Activated CD4-positive, alpha-beta T cell treated with anti-CD3 and anti-CD28 coated beads for 4 hours (primary cell): ENCODE measurements at regions not wholly inside any gene's neighbourhood (a gene's known extent, or its start where the extent isn't known, plus 50 kb on each side); places are given as distances from the start of the nearest gene placed in this dataset.

Experiments used
- DNase-seq, 2 donors: peaks; one replicate each; pipeline ENCODE4 v3.0.0-alpha.2; 2020

GRCh38 chr2:235141411-235142128, 189.8 kb downstream of the SH3BP4 start:
- DNase-seq: no peak

DNA sequence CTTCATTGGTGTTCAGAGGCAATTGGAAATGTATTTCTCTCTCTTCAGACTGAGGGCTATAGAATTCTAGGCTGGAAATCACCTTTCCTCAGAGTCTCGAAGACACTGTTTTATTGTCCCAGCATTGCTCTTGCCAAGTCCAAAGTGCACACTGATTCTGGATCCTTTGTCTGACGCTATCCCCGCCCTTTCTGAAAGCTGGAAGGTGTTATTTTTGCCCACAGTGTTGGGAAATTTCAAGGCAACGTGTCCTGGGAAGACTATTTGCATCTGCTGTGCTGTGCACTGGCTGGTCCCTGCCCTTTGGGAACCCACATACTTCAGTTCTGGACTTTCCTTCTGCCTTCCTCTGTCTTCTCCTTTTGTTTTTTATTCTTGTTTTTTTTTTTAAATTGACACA, 190.8 kb downstream of the SH3BP4 start:
- DNase-seq: no peak

- DNase-seq: no peak
These were observed 192.0 kb downstream of the SH3BP4 start for GRCh38 chr2:235143789-235144188.

DNA sequence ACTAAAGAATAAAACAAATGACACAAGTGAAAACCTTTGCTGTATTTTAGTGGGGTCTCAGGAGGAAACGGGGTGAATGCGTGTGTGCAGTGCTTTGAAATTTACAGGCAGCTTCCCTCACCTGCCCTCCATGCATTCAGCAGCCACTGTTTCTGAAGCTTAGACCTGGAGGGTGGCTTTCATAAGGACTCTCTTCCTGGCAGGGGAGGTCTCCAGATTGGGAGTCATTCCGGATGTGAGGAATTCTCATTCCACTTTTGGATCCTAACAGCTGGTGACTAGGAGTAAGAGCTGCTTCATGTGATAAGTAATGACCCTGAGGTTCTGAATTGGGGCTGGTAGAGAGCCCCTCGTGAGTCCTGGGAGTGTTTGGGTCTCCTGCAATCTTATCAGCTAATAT, 192.5 kb downstream of the SH3BP4 start:
- DNase-seq: no peak

DNA sequence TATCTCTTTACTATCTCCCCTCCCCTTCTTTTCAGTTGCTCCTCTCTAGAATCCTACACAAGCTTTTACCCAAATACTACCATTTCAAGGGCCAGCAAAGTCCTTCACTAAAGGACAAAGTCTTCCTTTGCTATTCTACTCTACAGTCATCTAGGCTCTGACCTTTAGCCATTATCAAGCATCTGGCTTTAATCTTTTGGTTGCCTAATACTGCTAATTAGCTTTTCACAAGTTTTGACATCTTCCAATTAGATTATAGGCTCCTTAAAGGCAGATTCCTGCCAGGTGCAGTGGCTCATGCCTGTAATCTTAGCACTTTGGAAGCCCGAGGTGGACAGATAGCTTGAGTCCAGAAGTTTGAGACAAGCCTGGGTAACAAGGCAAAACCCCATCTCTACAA, 194.4 kb downstream of the SH3BP4 start:
- no peak for DNase-seq

DNA sequence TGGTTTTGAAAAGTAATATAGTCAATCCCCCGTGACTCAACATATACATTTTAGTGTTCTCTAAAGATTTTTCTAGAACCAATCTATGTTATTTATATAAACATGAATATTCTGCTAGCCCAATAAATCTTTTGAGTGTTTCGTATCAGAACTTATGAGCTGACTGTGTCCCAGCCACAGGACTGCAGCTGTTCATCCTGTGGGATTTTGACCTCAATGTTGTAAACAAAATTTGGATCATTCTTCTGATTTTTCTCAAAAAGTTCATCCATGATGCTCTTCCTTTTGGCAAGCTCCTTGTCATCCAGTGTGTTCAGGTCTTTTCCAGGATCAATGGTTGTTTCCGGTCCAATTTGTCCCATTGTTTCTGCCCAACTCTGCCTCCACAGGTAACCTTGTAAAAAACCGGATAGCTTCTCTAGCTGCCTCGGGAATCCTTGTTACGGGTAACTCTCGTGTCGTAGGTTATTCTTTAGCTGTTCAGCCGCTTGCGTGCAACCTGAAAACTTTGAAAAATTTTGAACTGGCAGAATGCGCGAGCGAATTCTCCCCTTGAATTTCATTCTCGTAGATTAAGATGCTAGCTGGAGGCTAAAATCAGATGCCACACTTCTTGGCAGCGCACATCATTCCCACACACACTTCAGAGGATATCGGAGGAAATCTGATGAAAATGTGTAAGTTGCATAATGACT, 195.2 kb downstream of the SH3BP4 start:
- no peak for DNase-seq

DNA sequence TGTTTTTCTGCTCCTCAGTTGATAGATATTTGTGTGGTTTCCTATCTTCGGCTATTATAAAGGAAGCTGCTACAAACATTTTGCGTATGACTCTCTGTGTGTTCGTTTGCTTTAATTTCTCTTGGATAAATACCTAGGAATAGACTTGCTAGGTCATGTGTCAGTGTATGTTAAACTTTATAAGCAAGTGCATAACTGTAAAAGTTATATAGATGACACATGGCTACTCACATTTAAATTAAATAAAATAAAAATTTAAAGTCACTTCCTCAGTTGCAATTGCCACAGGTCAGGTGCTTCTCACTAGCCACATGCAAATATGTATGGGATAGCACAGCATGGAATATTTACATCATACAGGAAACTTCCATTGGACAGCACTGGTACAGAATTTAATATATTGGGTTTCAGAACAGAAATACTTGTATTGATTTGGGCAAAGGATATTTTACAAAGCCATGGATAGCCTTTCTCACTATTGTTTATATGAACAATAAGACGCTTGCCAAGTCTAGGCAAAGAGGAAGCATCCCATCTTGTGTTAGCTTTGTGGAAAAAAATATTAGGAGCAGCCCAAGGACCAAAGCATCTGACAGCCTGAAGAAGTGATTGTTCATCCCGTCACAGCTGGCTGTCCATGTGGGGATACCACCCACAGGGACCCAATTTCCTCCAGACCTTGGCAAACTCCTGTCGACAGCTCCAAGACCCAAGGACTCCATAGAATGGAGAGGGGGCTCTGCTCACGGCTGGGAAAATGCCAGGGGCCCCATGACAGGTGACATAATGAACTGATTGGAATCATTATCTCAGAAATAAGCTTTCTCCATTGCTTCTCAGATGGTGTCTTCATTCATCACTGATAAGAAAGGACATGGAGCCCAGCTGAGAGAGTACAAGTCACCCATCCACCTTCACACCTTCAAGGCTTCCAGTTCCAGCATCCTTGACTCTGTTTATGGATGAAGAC, 196.7 kb downstream of the SH3BP4 start:
- no peak for DNase-seq

GRCh38 chr2:235149240-235149659, 197.4 kb downstream of the SH3BP4 start:
- DNase-seq: no peak

DNA sequence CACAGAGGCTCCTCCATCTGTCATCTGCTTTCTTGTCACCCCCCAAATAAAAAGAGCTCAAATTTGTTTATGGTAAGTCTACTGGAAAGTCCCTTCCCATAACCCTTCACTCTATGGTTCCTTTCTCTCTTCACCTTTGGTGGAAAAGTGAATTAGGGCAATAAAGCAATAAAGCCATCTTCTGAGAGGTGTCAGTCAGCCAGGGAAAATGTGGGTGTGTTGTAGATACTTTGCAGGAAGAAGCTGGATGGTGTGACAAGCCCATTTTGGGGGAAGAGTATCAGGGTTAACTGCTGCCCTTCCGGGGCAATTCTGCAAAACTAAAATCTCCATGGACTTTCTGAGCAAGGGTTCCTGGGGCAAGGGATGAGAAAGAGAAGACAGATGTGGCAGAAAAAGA, 197.9 kb downstream of the SH3BP4 start:
- no peak for DNase-seq

DNA sequence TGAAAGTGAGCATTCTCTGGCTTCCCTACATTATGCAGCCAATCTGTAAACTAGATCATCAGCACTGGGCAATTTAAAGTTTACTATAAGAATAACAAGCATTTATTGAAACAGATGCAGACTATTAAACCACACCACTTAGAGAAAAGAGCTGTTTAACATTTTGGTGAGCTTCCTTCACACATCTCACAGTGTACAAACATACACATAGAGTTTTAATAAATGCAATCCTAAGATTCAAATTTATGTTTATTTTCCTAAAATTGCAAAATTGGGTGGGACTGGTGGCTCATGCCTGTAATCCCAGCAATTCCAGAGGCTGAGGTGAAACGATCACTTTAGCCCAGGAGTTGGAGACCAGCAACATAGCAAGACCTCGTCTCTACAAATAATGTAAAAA, 199.3 kb downstream of the SH3BP4 start:
- DNase-seq: no peak

GRCh38 chr2:235155163-235155562, 203.3 kb downstream of the SH3BP4 start:
- DNase-seq: no peak

- no peak for DNase-seq
These were observed 204.2 kb downstream of the SH3BP4 start for GRCh38 chr2:235156055-235156454.

- DNase-seq: no peak
These were observed 206.1 kb downstream of the SH3BP4 start for GRCh38 chr2:235157746-235158482.

- no peak for DNase-seq
These were observed 208.5 kb downstream of the SH3BP4 start for GRCh38 chr2:235160281-235160810.

GRCh38 chr2:235161565-235161964, 209.7 kb downstream of the SH3BP4 start:
- DNase-seq: no peak

- DNase-seq: no peak
These were observed 210.4 kb downstream of the SH3BP4 start for GRCh38 chr2:235162082-235162836.

DNA sequence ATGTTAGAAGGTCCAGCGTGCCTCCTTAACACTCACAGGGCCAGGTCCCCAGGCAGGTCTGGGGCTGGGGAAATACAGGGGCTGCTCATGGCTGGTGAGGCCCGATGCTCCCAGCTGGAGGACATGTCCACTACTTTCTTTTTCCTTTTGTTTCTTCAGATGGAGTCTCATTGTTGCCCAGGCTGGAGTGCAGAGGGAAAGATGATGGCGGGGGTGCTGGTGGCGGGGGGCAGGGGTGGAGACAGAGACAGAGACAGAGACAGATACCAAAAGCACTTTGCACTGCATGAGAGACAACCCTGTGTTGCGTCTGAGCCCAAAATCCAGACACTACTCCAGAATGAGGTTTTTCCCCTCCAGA, 211.0 kb downstream of the SH3BP4 start:
- no peak for DNase-seq

GRCh38 chr2:235165136-235165535, 213.3 kb downstream of the SH3BP4 start:
- DNase-seq: no peak

DNA sequence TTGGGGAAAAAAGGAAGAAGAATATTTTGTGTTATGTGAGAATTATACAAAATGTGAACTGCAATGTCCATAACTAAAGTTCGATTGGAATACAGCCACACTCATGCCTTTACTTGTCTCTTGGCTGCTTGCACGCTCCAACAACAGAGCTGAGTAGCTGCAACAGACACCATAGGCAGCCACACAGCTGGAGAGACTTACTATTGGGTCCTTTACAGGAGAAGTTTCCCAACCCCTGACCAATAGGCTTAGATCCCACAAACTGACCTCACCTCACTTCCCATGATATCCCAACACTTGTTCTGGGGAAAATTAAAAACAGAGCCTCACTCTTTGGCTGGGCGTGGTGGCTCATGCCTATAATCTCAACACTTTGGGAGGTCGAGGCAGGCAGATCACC, 213.8 kb downstream of the SH3BP4 start:
- no peak for DNase-seq

- no peak for DNase-seq
These were observed 216.6 kb downstream of the SH3BP4 start for GRCh38 chr2:235168174-235168979.

DNA sequence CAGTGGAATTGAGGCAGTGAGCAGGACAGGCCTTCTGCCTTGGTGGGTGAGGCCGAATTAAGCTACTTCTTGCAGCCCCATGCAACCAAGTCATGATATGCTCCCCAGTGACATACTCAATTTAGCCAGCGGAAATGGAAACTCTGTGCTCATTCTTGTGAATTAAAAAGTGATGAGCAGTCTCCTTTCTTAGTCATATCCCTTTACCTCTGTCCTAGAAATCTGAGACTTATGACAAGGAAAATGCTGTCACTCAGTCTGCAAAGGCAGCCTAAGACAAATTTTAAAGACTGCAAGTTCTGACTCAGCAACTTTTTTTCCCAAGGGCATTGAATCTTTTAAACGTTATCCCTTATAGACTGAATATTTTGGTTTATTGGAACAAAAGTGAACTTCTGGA, 218.2 kb downstream of the SH3BP4 start:
- DNase-seq: no peak
